ENCODE measurements at regions not wholly inside any gene's neighbourhood (a gene's known extent, or its start where the extent isn't known, plus 50 kb on each side); places are given as distances from the start of the nearest gene placed in this dataset.

- DNase-seq (ENCODE audit: low read depth), result no peak
Measured at GRCh38 chr16:79297296-79297695, 303.2 kb downstream of the MAF start.

GRCh38 chr16:79296491-79296890, 304.0 kb downstream of the MAF start:
- no peak for DNase-seq (ENCODE audit: low read depth)

GRCh38 chr16:79295746-79296145, 304.8 kb downstream of the MAF start:
- DNase-seq (ENCODE audit: low read depth), result no peak

- DNase-seq (ENCODE audit: low read depth), result no peak
Measured at GRCh38 chr16:79295162-79295561, 305.4 kb downstream of the MAF start.

GRCh38 chr16:79294568-79294967, 306.0 kb downstream of the MAF start:
- DNase-seq (ENCODE audit: low read depth), result no peak

GRCh38 chr16:79293836-79294460, 306.6 kb downstream of the MAF start:
- no peak for DNase-seq (ENCODE audit: low read depth)

- DNase-seq (ENCODE audit: low read depth), result no peak
Measured at GRCh38 chr16:79288066-79288465, 312.5 kb downstream of the MAF start.

- no peak for DNase-seq (ENCODE audit: low read depth)
Measured at GRCh38 chr16:79287424-79287917, 313.1 kb downstream of the MAF start.

GRCh38 chr16:79286646-79287423, 313.7 kb downstream of the MAF start:
- DNase-seq (ENCODE audit: low read depth), result peak; percentile 7

GRCh38 chr16:79284766-79285165, 315.8 kb downstream of the MAF start:
- DNase-seq (ENCODE audit: low read depth), result no peak

- peak; percentile 10 for DNase-seq (ENCODE audit: low read depth)
Measured at GRCh38 chr16:79283578-79283977, 317.0 kb downstream of the MAF start.

- DNase-seq (ENCODE audit: low read depth), result no peak
Measured at GRCh38 chr16:79282806-79283205, 317.7 kb downstream of the MAF start.

- DNase-seq (ENCODE audit: low read depth), result peak; percentile 36
Measured at GRCh38 chr16:79278506-79278905, 322.0 kb downstream of the MAF start.

GRCh38 chr16:79276501-79276900, 324.0 kb downstream of the MAF start:
- DNase-seq (ENCODE audit: low read depth), result no peak

- no peak for DNase-seq (ENCODE audit: low read depth)
Measured at GRCh38 chr16:79274264-79274663, 326.3 kb downstream of the MAF start.

GRCh38 chr16:79272141-79272577, 328.4 kb downstream of the MAF start:
- DNase-seq (ENCODE audit: low read depth), result peak; percentile 31

- no peak for DNase-seq (ENCODE audit: low read depth)
Measured at GRCh38 chr16:79271583-79271982, 329.0 kb downstream of the MAF start.

- no peak for DNase-seq (ENCODE audit: low read depth)
Measured at GRCh38 chr16:79270011-79270410, 330.5 kb downstream of the MAF start.

GRCh38 chr16:79269211-79269863, 331.2 kb downstream of the MAF start:
- no peak for DNase-seq (ENCODE audit: low read depth)

GRCh38 chr16:79267781-79268180, 332.8 kb downstream of the MAF start:
- DNase-seq (ENCODE audit: low read depth), result no peak

GRCh38 chr16:79267146-79267545, 333.4 kb downstream of the MAF start:
- DNase-seq (ENCODE audit: low read depth), result no peak

GRCh38 chr16:79265701-79266100, 334.8 kb downstream of the MAF start:
- DNase-seq (ENCODE audit: low read depth), result no peak

- no peak for DNase-seq (ENCODE audit: low read depth)
Measured at GRCh38 chr16:79265196-79265595, 335.3 kb downstream of the MAF start.
